OCI-M1 (cell line): ENCODE measurements at regions not wholly inside any gene's neighbourhood (a gene's known extent, or its start where the extent isn't known, plus 50 kb on each side); places are given as distances from the start of the nearest gene placed in this dataset.

Experiments used
- DNase-seq: peaks from one replicate; lab custom pipeline; 2025; lab: John Stamatoyannopoulos, UW

GRCh38 chr9:8188723-8189407, 389.3 kb upstream of the DMAC1 start:
- DNase-seq: peak; percentile 96

GRCh38 chr9:8186560-8186959, 387.0 kb upstream of the DMAC1 start:
- DNase-seq: peak; percentile 98

GRCh38 chr9:8183618-8184017, 384.0 kb upstream of the DMAC1 start:
- no peak for DNase-seq

GRCh38 chr9:8179381-8180053, 379.9 kb upstream of the DMAC1 start:
- no peak for DNase-seq

- DNase-seq: no peak
Observed at GRCh38 chr9:8172000-8172399, 372.4 kb upstream of the DMAC1 start.

- no peak for DNase-seq
Observed at GRCh38 chr9:8168916-8169438, 369.4 kb upstream of the DMAC1 start.

- no peak for DNase-seq
Observed at GRCh38 chr9:8160787-8161186, 361.2 kb upstream of the DMAC1 start.

- DNase-seq: no peak
Observed at GRCh38 chr9:8158574-8158973, 359.0 kb upstream of the DMAC1 start.

- no peak for DNase-seq
Observed at GRCh38 chr9:8157683-8158324, 358.2 kb upstream of the DMAC1 start.

DNA sequence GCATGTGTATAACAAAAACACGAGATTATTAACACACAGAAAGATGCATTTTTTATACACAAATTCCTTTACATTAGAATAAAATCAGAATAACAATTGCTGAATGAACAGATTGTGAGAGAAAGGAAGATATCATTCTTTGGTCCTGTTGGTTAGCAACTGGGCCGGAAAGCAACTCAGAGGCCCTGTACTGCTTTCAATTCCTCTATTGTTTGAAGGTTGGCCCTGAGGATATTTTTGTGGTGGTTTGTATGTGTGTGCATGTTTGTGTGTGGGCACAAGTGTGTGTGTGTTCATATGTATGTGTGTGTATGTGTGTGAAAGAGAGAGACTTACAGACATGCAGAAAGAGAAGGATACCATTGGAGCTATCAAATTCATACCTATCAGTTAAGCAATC, 356.8 kb upstream of the DMAC1 start:
- no peak for DNase-seq

DNA sequence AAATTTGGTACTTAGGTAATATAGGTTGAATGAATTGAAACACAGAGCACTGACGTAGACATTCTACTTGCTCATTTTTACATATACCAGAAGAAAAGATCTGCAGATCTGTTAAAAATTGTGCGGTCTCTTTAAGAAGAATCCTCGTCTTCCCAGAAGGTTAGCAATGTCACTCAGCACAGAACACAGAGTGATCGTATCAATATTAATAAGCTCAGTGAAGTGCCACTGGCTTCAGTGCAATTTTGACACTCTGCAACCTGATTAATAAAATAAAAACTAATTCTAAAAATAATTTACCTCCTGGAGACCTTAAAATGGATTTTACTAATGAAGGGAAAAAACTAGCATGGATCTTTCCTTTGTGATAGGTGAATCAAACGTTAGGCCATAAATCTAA, 356.1 kb upstream of the DMAC1 start:
- no peak for DNase-seq

DNA sequence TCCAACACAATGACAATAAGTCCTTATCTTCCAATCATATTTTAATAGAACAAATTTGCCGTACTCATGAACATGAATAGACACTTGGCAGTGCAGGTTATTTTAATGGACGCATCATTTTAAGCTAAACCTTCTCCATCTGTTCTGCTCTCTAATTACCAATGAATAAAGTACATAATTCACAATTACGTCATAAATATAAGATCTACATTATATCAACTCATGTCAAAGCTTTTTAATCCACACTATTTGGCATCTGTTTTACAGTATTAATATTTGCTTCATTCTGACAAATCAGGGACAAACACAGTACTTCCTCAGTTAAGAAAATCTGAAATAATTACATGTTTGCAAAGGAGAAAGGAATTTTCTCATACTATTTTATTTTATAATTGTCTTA, 344.1 kb upstream of the DMAC1 start:
- no peak for DNase-seq

- no peak for DNase-seq
Observed at GRCh38 chr9:8140557-8140956, 341.0 kb upstream of the DMAC1 start.

- DNase-seq: no peak
Observed at GRCh38 chr9:8139756-8140155, 340.2 kb upstream of the DMAC1 start.

DNA sequence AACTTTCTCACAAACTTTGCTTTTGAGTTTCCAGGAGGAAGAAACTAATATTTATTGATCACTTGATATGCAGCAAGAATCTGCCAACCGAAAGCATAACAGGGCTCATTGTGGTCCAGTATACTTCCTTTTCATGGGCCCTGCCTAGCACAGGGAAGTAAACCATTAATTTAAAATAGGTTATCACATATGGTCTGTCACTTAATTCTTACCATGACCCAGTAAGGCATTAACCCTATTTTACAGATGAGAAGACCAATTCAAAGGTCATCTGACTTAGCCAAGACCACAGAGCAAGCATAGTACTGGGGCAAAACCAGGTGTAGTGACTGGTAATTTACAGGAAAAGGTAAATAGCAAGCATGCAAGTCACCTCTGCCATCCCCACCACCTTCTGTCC, 336.9 kb upstream of the DMAC1 start:
- DNase-seq: no peak

- DNase-seq: no peak
Observed at GRCh38 chr9:8134635-8135034, 335.1 kb upstream of the DMAC1 start.

- no peak for DNase-seq
Observed at GRCh38 chr9:8133606-8134005, 334.0 kb upstream of the DMAC1 start.

DNA sequence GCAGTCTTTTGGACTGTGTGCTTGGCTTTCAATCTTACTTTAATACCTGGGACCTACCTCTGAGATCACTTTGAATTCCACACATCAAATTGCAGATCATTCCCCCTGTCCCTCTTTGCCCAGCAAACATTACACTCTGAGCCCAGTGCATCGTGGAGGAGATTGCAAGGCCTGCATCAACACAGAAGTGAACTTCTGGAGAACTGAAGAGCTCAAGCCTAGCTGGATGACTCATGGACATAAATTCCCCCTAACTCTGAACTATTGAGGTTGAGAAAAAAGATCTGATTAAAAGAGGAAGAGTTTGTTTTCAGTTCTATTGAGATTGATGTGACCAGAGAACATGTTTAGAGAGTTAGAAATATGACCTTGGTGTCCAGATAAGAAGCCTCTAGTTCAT, 316.0 kb upstream of the DMAC1 start:
- DNase-seq: peak; percentile 95

DNA sequence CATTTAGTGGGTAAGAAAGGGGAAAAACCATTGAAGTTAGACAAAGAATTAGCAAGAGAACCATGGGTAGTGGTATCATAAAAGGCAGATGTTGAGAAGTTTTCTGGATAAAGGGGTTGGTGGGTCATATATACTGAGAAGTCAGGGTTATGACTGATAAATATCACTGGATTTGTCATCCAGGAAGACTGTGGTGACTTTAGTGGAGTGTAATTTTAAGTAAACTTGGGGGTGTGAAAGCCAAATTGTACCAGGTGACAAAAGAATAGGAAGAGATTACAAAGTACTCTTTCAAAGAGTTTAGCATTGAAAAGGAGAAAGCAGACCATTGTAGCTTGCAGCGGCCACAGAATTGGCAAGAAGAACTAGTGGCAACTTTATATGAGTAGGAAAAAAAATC, 315.2 kb upstream of the DMAC1 start:
- DNase-seq: no peak

DNA sequence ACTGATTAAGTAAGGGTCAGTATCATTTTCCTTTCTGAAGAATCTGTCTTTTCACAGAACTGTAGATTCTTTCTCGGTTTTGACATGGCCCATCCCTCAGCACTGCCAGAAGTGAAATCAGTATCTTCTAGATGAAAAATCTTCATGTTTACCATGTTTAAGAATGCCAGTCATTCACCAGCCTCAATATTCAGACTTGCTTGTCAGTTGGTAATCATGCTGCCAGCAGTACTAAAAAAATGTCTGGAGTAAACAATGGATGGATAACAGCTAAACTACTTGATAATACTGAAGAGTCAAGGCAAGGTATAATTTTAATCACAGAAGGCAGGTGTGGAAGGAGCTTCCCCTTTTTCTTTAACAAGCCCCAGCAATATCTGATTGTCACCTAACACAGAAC, 306.8 kb upstream of the DMAC1 start:
- DNase-seq: no peak

DNA sequence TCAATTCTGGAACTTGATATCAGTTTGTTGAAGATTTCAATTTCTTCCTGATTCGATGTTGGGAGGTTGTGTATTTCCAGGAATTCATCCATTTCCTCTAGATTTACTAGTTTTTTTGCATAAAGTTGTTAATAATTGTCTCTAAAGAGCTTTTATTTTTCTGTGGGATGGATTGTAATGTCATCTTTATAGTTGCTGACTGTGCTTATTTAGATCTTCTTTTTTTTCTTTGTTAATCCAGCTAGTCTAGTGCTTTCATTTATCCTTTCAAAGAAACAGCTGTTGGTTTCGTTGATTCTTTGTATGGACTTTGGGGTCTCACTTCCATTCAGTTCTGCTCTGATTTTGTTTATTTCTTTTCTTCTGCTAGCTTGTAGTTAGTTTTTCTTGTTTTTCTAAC, 302.0 kb upstream of the DMAC1 start:
- DNase-seq: no peak

GRCh38 chr9:8096091-8096490, 296.5 kb upstream of the DMAC1 start:
- DNase-seq: no peak

- DNase-seq: no peak
Observed at GRCh38 chr9:8095672-8096086, 296.1 kb upstream of the DMAC1 start.
